HCEC 1CT (cell line): ENCODE measurements at regions not wholly inside any gene's neighbourhood (a gene's known extent, or its start where the extent isn't known, plus 50 kb on each side); places are given as distances from the start of the nearest gene placed in this dataset.

Experiments
- DNase-seq: peaks from one replicate; pipeline ENCODE4 v3.0.0-alpha.2; 2017

- DNase-seq, result no peak
Measured at GRCh38 chr6:170110201-170111140, 180.4 kb downstream of the DLL1 start.

GRCh38 chr6:170108890-170109587, 181.8 kb downstream of the DLL1 start:
- no peak for DNase-seq

- DNase-seq, result no peak
Measured at GRCh38 chr6:170108456-170108855, 182.4 kb downstream of the DLL1 start.

GRCh38 chr6:170107606-170108222, 183.2 kb downstream of the DLL1 start:
- DNase-seq, result no peak

GRCh38 chr6:170106906-170107525, 183.9 kb downstream of the DLL1 start:
- DNase-seq, result no peak

GRCh38 chr6:170102582-170103481, 188.0 kb downstream of the DLL1 start:
- no peak for DNase-seq

- no peak for DNase-seq
Measured at GRCh38 chr6:170102038-170102437, 188.8 kb downstream of the DLL1 start.

- no peak for DNase-seq
Measured at GRCh38 chr6:170101281-170102035, 189.4 kb downstream of the DLL1 start.

GRCh38 chr6:170100046-170100445, 190.8 kb downstream of the DLL1 start:
- DNase-seq, result no peak

- no peak for DNase-seq
Measured at GRCh38 chr6:170099387-170099786, 191.5 kb downstream of the DLL1 start.

- DNase-seq, result no peak
Measured at GRCh38 chr6:170098428-170099170, 192.3 kb downstream of the DLL1 start.

GRCh38 chr6:170097505-170098427, 193.1 kb downstream of the DLL1 start:
- DNase-seq, result no peak

- no peak for DNase-seq
Measured at GRCh38 chr6:170096803-170097504, 193.9 kb downstream of the DLL1 start.

- DNase-seq, result no peak
Measured at GRCh38 chr6:170096191-170096802, 194.6 kb downstream of the DLL1 start.

- no peak for DNase-seq
Measured at GRCh38 chr6:170095273-170095981, 195.5 kb downstream of the DLL1 start.

GRCh38 chr6:170094686-170095272, 196.1 kb downstream of the DLL1 start:
- no peak for DNase-seq
